Right lobe of liver (tissue), 4 donors: ENCODE measurements at regions not wholly inside any gene's neighbourhood (a gene's known extent, or its start where the extent isn't known, plus 50 kb on each side); places are given as distances from the start of the nearest gene placed in this dataset.

Experiments used
- CTCF ChIP-seq, 4 donors: fragments of 200-600 bp in 3 of 4; fragments of 450-650 bp in 1 of 4; IDR thresholded peaks; one replicate each; pipeline versions ENCODE4 v1.5.1 to v1.8.0; 2016 to 2022; ENCODE audit warnings: antibody characterized with exemption in 4 of 4, mild to moderate bottlenecking in 2 of 4
- POLR2A ChIP-seq: fragments of 450-650 bp; IDR thresholded peaks from one replicate; pipeline ENCODE4 v1.6.1; 2017; ENCODE audit warnings: antibody characterized with exemption, mild to moderate bottlenecking
- donor health status: DM: no; HTN: no; CAD: no.
- donor health status: DM: no; HTN: no; CAD: no.
- donor health status: DM: no; HTN: yes; CAD: no.

- no peak for TF ChIP-seq POLR2A
- no peak for TF ChIP-seq CTCF (IDR thresholded peaks at IDR 0.05)
These were observed 183.4 kb upstream of the SRD5A2 start for GRCh38 chr2:31764169-31764568.
